GM13977 (cell line): ENCODE measurements at regions not wholly inside any gene's neighbourhood (a gene's known extent, or its start where the extent isn't known, plus 50 kb on each side); places are given as distances from the start of the nearest gene placed in this dataset.

Source experiments
- DNase-seq: peaks from one replicate; pipeline ENCODE4 v3.0.0; 2012; ENCODE audit warnings: low spot score
- CTCF ChIP-seq: IDR thresholded peaks from 2 replicates; pipeline ENCODE4 v1.5.1; 2012; ENCODE audit warnings: mild to moderate bottlenecking, control low read depth; ENCODE audit not compliant: insufficient read depth; ENCODE audit errors: extremely low read depth, missing control alignments
- in situ Hi-C: fragments of 300-500 bp; cut with MboI; formaldehyde crosslinking; loops from one replicate; pipeline ENCODE4 v1.12.0; 2022; ENCODE audit warnings: low sequenced_read_pairs, low pct_unique_long_range_greater_than_20kb, mixed read lengths, inconsistent platforms; ENCODE audit not compliant: unreplicated experiment

GRCh38 chr4:111812114-111812513, 333.1 kb upstream of the FAM241A start:
- no peak for TF ChIP-seq CTCF
- in situ Hi-C loops, result no loop called here
- DNase-seq, result no peak

GRCh38 chr4:111812760-111813159, 332.5 kb upstream of the FAM241A start:
- in situ Hi-C loops, result no loop called here
- no peak for DNase-seq
- no peak for TF ChIP-seq CTCF

- TF ChIP-seq CTCF, result no peak
- in situ Hi-C loops, result no loop called here
- no peak for DNase-seq
Observed at GRCh38 chr4:111813555-111814140, 331.6 kb upstream of the FAM241A start.

- no peak for DNase-seq
- in situ Hi-C loops, result no loop called here
- TF ChIP-seq CTCF, result no peak
Observed at GRCh38 chr4:111814961-111815360, 330.3 kb upstream of the FAM241A start.

- TF ChIP-seq CTCF, result no peak
- no peak for DNase-seq
- in situ Hi-C loops, result no loop called here
Observed at GRCh38 chr4:111821342-111821741, 323.9 kb upstream of the FAM241A start.

GRCh38 chr4:111836601-111837000, 308.7 kb upstream of the FAM241A start:
- no peak for TF ChIP-seq CTCF
- no peak for DNase-seq
- in situ Hi-C loops, result loop anchor here (25.0 kb wide), 1 partner anchor 199 kb away; no protein-coding TSS in a partner anchor

GRCh38 chr4:111837761-111838160, 307.5 kb upstream of the FAM241A start:
- in situ Hi-C loops, result loop anchor here (25.0 kb wide), 1 partner anchor 200 kb away; no protein-coding TSS in a partner anchor
- DNase-seq, result no peak
- no peak for TF ChIP-seq CTCF
